Naive B cell (primary cell): ENCODE measurements at regions not wholly inside any gene's neighbourhood (a gene's known extent, or its start where the extent isn't known, plus 50 kb on each side); places are given as distances from the start of the nearest gene placed in this dataset.

Source experiments
- ATAC-seq, 2 donors: fragments of 150-1000 bp; cut with Tn5 transposase; 2 replicates each; pipeline ENCODE4 v1.10.0; 2021; ENCODE audit warnings: low read depth in 2 of 2, mild to moderate bottlenecking in 2 of 2, moderate library complexity in 2 of 2
- DNase-seq: peaks from one replicate; pipeline ENCODE4 v3.0.0; 2022
- H3K27ac Mint-ChIP-seq, 6 donors: one replicate each; pipeline ENCODE4 v1.8.0; 2020 to 2022; ENCODE audit warnings: mild to moderate bottlenecking in 6 of 6, mixed read lengths in 6 of 6, moderate library complexity in 5 of 6, inconsistent platforms in 2 of 6
- H3K27me3 Mint-ChIP-seq, 3 donors: one replicate each; pipeline ENCODE4 v1.8.0; 2021 to 2022; ENCODE audit warnings: mixed read lengths in 3 of 3, mild to moderate bottlenecking in 1 of 3
- H3K36me3 Mint-ChIP-seq, 2 donors: one replicate each; pipeline ENCODE4 v1.8.0; 2020 to 2022; ENCODE audit warnings: mixed read lengths in 2 of 2, inconsistent platforms in 1 of 2, mild to moderate bottlenecking in 1 of 2
- H3K4me1 Mint-ChIP-seq, 3 donors: one replicate each; pipeline ENCODE4 v1.8.0; 2020 to 2022; ENCODE audit warnings: mixed read lengths in 3 of 3, inconsistent platforms in 1 of 3, mild to moderate bottlenecking in 1 of 3, moderate library complexity in 1 of 3
- H3K4me3 Mint-ChIP-seq, 8 donors: one replicate each; pipeline ENCODE4 v1.8.0; 2020 to 2022; ENCODE audit warnings: mild to moderate bottlenecking in 8 of 8, mixed read lengths in 8 of 8, moderate library complexity in 8 of 8, inconsistent platforms in 2 of 8
- H3K9me3 Mint-ChIP-seq, 7 donors: one replicate each; pipeline ENCODE4 v1.8.0; 2020 to 2022; ENCODE audit warnings: mixed read lengths in 7 of 7, mild to moderate bottlenecking in 5 of 7, inconsistent platforms in 2 of 7, moderate library complexity in 1 of 7

DNA sequence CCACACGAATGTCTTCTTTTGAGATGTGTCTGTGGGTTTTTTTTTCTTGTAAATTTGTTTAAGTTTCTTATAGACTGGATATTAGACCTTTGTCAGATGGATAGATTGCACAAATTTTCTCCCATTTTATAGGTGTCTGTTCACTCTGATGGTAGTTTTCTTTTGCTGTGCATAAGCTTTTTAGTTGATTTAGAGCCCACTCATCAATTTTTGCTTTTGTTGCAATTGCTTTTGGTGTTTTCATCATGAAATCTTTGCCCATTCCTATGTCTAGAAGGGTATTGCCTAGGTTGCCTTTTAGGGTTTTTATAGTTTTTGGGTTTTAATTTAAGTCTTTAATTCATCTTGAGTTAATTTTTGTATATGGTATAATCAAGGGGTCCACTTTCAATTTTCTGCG is 57.7 kb downstream of the NKX2-2 start:
- ATAC-seq, result no peak

DNA sequence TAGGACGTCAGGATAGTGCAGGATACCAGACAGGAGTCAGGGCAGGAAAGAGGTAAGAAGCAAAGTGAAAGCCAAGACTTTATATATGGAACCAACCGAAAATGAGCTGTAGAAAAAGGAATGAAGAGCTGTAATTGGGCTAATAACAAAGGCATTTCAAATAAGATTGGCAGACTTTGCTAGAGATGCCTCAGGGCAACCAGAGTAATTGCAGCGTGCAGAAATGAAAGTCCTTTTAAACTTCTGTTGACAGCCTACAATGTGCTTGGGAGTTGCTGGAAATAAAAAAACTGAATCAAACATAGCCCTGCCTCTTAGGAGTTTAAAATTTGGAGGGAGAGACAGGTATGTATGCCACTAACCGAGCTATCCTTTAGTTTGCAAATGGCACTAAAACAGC is 56.4 kb upstream of the NKX2-4 start:
- H3K36me3 Mint-ChIP-seq, result no peaks in the 10 kb centered on the region
- H3K27me3 Mint-ChIP-seq, result peaks cover 53 to 58% (median 53%) of the 10 kb centered on the region in 3 donors
- no peak overlapping the region for H3K4me3 Mint-ChIP-seq

More for the DNA sequence above, 57.7 kb downstream of the NKX2-2 start:
- Mint-ChIP-seq H3K27ac (no peak overlapping the region), H3K4me1 (no peaks in the 10 kb centered on the region), H3K27me3 (peaks cover 41 to 58% (median 46%) of the 10 kb centered on the region in 3 donors), H3K4me3 (no peak overlapping the region), H3K36me3 (no peaks in the 10 kb centered on the region), H3K9me3 (peaks cover 0 to 5% (median 0%) of the 10 kb centered on the region in 7 donors)
- DNase-seq, result no peak

DNA sequence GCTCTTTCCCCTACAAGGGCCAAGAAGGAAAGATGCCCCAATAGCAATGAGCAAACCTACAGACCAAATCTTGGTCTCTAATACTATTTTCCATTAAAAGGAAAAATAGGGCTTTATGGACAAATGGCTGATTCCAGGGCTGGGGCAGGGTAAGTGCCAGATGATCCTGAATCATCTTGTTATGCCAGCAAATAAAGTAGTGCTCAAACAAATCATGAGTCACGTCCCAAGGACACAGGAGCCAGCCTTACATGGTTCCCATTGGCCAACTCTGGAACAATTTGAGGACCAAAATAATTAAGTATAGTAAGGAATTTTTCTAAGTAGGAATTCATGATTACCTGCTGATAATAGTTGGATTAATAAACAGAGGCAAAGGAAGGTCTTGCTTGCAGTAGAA is 53.2 kb upstream of the NKX2-4 start:
- Mint-ChIP-seq H3K27ac (no peak overlapping the region), H3K27me3 (peaks cover 35 to 54% (median 45%) of the 10 kb centered on the region in 3 donors), H3K36me3 (no peaks in the 10 kb centered on the region), H3K9me3 (no peaks in the 10 kb centered on the region), H3K4me3 (no peak overlapping the region), H3K4me1 (no peaks in the 10 kb centered on the region)
- ATAC-seq (no peak), DNase-seq (no peak)

More for the DNA sequence above, 56.4 kb upstream of the NKX2-4 start:
- Mint-ChIP-seq H3K4me1 (no peaks in the 10 kb centered on the region), H3K9me3 (peaks cover 0 to 5% (median 0%) of the 10 kb centered on the region in 7 donors), H3K27ac (no peak overlapping the region)
- no peak for DNase-seq
- no peak for ATAC-seq
